Fibroblast of skin of back (primary cell): ENCODE measurements at regions not wholly inside any gene's neighbourhood (a gene's known extent, or its start where the extent isn't known, plus 50 kb on each side); places are given as distances from the start of the nearest gene placed in this dataset.
"Not testable (repeated sequence)": the region's sequence is repeated elsewhere in the genome, so short reads cannot be mapped to it uniquely, and the experiment has no call there.

Experiments
- DNase-seq: peaks from one replicate; pipeline ENCODE4 v3.0.0-alpha.2; 2013

- no peak for DNase-seq
These were observed 537.4 kb downstream of the PRKD1 start for GRCh38 chr14:29390081-29390832.

- no peak for DNase-seq
These were observed 536.4 kb downstream of the PRKD1 start for GRCh38 chr14:29391231-29391630.

DNA sequence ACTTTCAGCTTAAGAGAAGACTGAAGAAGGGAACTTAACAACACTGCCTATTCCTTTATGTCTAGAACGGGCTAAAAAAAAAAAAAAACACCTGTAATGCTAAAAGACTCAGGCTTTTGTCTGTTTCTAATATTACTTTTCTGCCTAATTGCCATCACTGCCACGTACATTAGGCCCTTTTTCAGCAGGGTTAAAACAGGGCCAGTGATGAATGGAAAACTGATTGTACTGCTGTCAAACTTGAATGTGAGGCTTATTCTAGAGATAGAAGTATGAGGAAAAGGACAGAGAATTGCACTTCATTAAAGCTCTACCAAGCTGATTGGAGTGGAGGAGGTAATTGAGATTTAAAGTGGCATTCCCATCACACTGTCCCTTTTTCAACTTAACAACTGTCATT is 535.8 kb downstream of the PRKD1 start:
- DNase-seq = no peak

DNA sequence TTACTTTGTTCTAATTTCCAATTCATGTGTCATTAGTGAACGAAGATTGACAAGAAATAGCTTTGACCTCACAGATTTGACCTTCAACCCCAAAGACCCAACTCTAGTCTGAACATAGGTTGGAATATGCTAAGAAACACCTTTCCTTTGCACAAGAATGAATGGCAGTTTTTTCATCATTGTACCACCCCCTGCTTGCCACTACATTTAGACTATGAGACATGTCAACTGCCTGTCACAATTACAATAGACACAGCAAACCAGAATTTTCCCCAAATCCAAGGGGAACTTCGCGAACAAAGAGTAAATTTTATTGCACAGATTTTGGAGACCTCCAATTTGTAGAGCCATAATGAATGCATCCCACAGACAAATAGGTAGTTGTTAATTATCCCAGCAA is 535.4 kb downstream of the PRKD1 start:
- DNase-seq = no peak

DNA sequence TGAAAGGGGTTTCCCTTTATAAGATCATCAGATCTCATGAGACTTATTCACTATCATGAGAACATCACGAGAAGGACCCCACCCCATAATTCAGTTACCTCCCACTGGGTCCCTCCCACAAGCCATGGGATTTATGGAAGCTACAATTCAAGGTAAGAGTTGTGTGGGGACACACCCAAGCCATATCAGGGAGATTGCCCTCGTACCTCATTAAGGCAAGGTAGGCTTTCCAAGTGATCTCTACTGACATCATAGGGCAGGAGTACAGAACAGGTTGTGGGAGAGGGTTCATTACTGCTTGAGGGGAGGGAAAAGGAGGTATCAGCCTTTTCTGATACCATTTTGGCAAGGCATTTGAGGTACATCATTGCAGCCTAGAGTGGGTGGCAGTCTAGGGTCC is 524.6 kb downstream of the PRKD1 start:
- DNase-seq = no peak

- no peak for DNase-seq
These were observed 517.1 kb downstream of the PRKD1 start for GRCh38 chr14:29410581-29410980.

DNA sequence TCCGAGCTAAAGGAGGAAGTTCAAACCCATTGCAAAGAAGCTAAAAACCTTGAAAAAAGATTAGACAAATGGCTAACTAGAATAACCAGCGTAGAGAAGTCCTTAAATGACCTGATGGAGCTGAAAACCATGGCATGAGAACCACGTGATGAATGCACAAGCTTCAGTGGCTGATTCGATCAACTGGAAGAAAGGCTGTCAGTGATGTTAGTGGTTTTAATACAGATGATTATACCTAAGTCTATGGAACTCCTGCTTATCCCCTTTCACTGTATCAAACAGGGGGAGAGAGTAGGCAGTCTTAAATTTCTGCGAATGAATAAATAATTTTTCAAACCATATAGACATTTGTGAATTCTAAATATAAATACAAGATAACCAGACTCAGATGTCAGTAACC is 512.7 kb downstream of the PRKD1 start:
- not testable (repeated sequence) for DNase-seq

DNA sequence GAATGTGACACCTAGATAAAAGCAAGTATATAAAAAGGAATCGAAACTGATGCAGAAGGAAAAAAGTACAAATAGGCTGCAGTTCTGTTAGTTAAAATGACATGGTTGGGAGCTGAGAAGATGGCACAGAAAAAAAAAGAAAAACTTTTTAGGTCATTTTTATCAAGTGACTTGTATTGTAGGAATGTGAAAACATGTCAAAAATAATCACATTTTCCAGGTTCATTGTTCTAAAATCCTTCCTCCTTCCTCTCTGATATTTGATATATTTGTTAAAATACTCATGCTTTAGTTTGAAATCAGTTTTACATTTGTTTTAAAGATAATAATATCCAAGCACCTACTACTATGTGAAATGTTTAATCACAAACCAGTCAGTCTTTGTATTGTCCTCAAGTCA is 507.9 kb downstream of the PRKD1 start:
- no peak for DNase-seq

- no peak for DNase-seq
These were observed 506.4 kb downstream of the PRKD1 start for GRCh38 chr14:29421156-29421728.

GRCh38 chr14:29425705-29426482 is 501.8 kb downstream of the PRKD1 start:
- DNase-seq = no peak

DNA sequence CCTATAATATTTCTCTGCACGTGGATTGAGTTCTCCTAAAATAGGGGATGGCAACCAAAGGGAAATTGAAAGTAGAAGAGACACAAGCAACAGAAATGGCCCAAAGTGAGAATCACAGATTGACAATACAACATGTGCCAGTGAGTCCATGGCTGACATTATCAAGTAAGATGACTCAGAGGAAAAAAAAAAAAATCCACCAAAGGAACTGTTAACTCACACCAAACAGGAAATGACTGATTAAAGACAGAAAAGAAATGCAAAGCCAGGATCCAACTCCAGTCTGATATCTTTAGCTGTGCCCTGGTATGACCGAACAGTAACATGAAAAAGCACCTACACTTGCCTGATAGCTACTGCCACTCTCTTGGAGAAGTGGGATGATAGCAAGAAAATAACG is 485.0 kb downstream of the PRKD1 start:
- DNase-seq = peak; percentile 49

DNA sequence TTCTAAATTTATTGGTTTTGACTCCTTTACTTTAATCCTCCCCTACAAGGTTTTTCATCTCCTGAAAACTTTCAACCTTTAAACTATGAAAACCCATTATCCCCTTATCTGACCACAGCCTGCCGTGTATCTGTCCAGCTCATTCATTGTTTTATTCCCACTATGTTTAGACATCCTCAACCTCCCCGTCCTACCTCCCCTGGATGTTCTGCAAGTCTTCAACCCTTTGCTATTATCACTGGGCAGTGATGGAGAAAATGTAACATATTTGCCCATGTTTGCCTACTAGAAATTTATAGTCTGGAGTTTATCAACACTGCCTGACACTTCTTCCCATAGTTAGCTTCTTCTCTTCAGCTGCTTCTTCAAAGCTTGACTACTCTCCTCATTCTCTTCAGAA is 483.4 kb downstream of the PRKD1 start:
- no peak for DNase-seq

- no peak for DNase-seq
These were observed 482.8 kb downstream of the PRKD1 start for GRCh38 chr14:29444805-29445204.

DNA sequence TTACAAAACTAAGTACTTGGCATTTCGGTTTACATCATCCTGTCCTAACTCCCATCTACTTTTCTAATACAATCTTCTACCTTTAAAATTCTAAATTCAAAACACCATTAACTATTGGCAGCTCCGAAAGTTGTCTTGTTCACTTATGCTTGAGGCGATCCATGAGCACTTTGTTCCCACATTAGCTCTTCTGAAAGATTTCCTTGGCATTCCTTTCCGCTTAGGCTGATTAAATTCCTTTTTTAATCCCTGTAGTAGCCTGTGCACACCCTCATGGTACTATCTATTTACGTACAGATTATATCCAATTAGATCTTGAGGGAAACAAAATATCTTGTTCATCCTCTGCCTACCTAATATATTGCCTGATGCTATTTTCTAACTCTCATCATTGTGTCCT is 480.7 kb downstream of the PRKD1 start:
- no peak for DNase-seq

DNA sequence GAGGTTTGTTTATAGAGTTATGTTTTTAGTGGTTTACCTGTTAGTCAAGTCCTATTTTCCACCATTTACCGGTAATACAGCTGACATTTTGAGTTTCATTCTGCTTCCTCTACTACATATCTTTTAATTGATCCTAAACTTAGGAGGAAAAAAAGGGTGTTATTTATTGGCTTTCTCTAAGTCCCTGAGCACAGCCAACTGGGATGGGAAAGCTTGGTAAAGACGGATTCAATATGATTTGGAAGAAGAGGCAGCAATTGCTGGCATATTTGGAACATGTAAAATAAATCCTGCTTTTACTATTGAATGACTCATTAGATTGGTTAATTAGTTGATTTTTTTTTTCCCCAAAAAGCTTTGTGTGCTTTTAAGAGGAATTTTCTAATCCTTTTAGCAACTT is 475.7 kb downstream of the PRKD1 start:
- no peak for DNase-seq

DNA sequence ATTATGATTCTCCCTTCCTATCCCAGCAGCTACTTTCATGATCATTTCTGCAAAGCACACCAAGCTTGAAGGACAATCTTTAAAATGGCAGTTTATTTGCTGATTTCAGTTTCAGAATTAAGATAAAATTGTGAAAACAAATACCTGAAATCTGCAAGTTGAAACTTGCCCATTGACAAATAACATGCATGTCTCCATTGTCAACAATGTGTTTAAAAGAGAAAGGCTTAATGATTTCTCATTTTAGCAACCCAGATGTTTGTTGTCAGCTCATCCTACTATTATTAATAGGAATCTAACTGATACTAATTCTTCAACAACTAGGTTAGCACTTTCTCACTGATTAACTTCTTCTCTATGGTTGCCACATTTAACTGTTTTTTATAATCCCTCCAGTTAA is 474.6 kb downstream of the PRKD1 start:
- no peak for DNase-seq

- peak; percentile 27 for DNase-seq
These were observed 473.5 kb downstream of the PRKD1 start for GRCh38 chr14:29454026-29454693.

- no peak for DNase-seq
These were observed 469.1 kb downstream of the PRKD1 start for GRCh38 chr14:29458547-29458946.

GRCh38 chr14:29459531-29459930 is 468.1 kb downstream of the PRKD1 start:
- DNase-seq = no peak

DNA sequence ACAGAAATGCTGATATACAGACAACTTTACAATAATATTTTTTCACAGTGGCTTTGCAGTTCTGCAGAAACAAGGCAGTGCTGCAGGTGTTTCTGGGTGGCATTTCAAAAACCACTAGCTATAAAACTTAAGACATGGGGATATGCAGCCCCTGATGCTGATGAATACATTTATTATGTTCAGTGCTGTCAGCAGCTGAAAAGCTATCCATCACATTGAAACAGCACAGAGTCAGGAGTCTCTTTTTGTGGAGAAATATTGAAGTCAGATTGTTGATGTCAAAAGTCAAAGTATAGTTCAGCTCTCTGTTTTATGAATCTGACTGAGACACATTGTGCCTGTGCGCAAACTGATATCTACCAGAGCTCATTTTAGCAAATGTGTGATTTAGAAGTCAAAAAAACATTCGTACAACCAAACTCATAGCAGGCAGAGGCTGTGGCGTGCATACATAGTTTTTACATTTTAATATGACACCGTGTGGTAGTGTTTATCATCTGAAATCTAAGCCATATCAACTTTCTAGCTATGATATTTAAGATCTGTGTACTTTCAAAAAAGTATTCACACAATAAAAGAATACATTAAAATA is 467.6 kb downstream of the PRKD1 start:
- no peak for DNase-seq

- no peak for DNase-seq
These were observed 466.5 kb downstream of the PRKD1 start for GRCh38 chr14:29461101-29461500.

DNA sequence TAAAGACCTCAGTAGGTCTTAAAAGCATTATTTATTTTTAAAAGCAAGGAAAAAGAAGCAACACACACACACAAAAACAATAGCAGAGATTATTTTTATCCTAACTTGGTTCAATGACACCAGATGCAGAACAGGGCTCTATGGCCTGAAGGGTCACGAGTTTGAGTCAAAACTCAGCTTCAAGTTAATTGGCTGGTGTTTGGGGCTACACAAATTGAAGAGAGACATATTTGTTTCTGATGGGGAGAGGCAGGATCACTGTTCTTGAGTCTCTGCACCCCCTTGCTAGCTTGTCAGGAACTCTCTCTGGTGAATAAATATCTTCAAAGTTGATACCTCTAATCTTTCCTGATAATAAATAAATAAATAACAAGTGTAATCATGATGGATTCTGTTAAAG is 466.1 kb downstream of the PRKD1 start:
- DNase-seq = no peak

- no peak for DNase-seq
These were observed 465.3 kb downstream of the PRKD1 start for GRCh38 chr14:29462321-29462720.
